ENCODE measurements at regions not wholly inside any gene's neighbourhood (a gene's known extent, or its start where the extent isn't known, plus 50 kb on each side); places are given as distances from the start of the nearest gene placed in this dataset.

- H3K27me3 Mint-ChIP-seq: peaks cover 5 to 7% of the 10 kb centered on the region in 2 donors
These were observed 106.5 kb upstream of the RAB11FIP2 start for GRCh38 chr10:118153287-118153686.

GRCh38 chr10:118151461-118151860 lies 104.7 kb upstream of the RAB11FIP2 start:
- H3K36me3 Mint-ChIP-seq: no peaks in the 10 kb centered on the region
- H3K4me3 Mint-ChIP-seq: no peak overlapping the region
- ATAC-seq (replicated peaks) (no peak), DNase-seq (no peak)
- H3K9me3 Mint-ChIP-seq: peaks cover 12% of the 10 kb centered on the region in 2 donors
- peaks cover 7 to 8% of the 10 kb centered on the region in 2 donors for H3K27me3 Mint-ChIP-seq
- H3K4me1 Mint-ChIP-seq: no peaks in the 10 kb centered on the region
- H3K27ac Mint-ChIP-seq: no peak overlapping the region

More at GRCh38 chr10:118153287-118153686, 106.5 kb upstream of the RAB11FIP2 start:
- Mint-ChIP-seq H3K9me3 (peaks cover 12% of the 10 kb centered on the region in 2 donors), H3K4me3 (no peak overlapping the region), H3K27ac (no peak overlapping the region), H3K36me3 (no peaks in the 10 kb centered on the region), H3K4me1 (no peaks in the 10 kb centered on the region)
- no peak for DNase-seq
- ATAC-seq (replicated peaks): no peak

- Mint-ChIP-seq H3K4me1 (no peaks in the 10 kb centered on the region), H3K27ac (no peak overlapping the region), H3K4me3 (no peak overlapping the region), H3K36me3 (no peaks in the 10 kb centered on the region), H3K27me3 (peaks cover 7 to 13% of the 10 kb centered on the region in 2 donors), H3K9me3 (peaks cover 0 to 2% of the 10 kb centered on the region in 2 donors)
- DNase-seq: no peak
- ATAC-seq (replicated peaks): no peak
These were observed 101.5 kb upstream of the RAB11FIP2 start for GRCh38 chr10:118148247-118148646.

- Mint-ChIP-seq H3K4me1 (no peaks in the 10 kb centered on the region), H3K36me3 (no peaks in the 10 kb centered on the region), H3K4me3 (no peak overlapping the region), H3K27ac (no peak overlapping the region), H3K27me3 (peaks cover 5 to 16% of the 10 kb centered on the region in 2 donors), H3K9me3 (peaks cover 0 to 2% of the 10 kb centered on the region in 2 donors)
- DNase-seq: no peak
- no peak for ATAC-seq (replicated peaks)
These were observed 98.5 kb upstream of the RAB11FIP2 start for GRCh38 chr10:118145256-118145655.

GRCh38 chr10:118141471-118141870 lies 94.7 kb upstream of the RAB11FIP2 start:
- H3K27ac Mint-ChIP-seq: no peak overlapping the region
- peaks cover 0 to 2% of the 10 kb centered on the region in 2 donors for H3K9me3 Mint-ChIP-seq
- peaks cover 17% of the 10 kb centered on the region in 2 donors for H3K27me3 Mint-ChIP-seq
- no peak for DNase-seq
- H3K36me3 Mint-ChIP-seq: no peaks in the 10 kb centered on the region
- H3K4me1 Mint-ChIP-seq: no peaks in the 10 kb centered on the region
- no peak for ATAC-seq (replicated peaks)
- no peak overlapping the region for H3K4me3 Mint-ChIP-seq

GRCh38 chr10:118139321-118139720 lies 92.6 kb upstream of the RAB11FIP2 start:
- Mint-ChIP-seq H3K36me3 (no peaks in the 10 kb centered on the region), H3K4me1 (no peaks in the 10 kb centered on the region), H3K9me3 (peaks cover 4% of the 10 kb centered on the region in 2 donors), H3K4me3 (no peak overlapping the region), H3K27ac (no peak overlapping the region), H3K27me3 (peaks cover 13 to 17% of the 10 kb centered on the region in 2 donors)
- DNase-seq (no peak), ATAC-seq (replicated peaks) (no peak)

GRCh38 chr10:118128675-118129074 lies 81.9 kb upstream of the RAB11FIP2 start:
- Mint-ChIP-seq H3K4me1 (no peaks in the 10 kb centered on the region), H3K9me3 (peaks cover 6 to 8% of the 10 kb centered on the region in 2 donors), H3K27me3 (peaks cover 13 to 20% of the 10 kb centered on the region in 2 donors), H3K4me3 (no peak overlapping the region), H3K27ac (no peak overlapping the region), H3K36me3 (no peaks in the 10 kb centered on the region)
- DNase-seq (no peak), ATAC-seq (replicated peaks) (no peak)

- peaks cover 0 to 2% of the 10 kb centered on the region in 2 donors for H3K9me3 Mint-ChIP-seq
- no peak overlapping the region for H3K4me3 Mint-ChIP-seq
- H3K36me3 Mint-ChIP-seq: no peaks in the 10 kb centered on the region
- peaks cover 7 to 16% of the 10 kb centered on the region in 2 donors for H3K27me3 Mint-ChIP-seq
- no peak overlapping the region for H3K27ac Mint-ChIP-seq
- ATAC-seq (replicated peaks) (no peak), DNase-seq (no peak)
- H3K4me1 Mint-ChIP-seq: no peaks in the 10 kb centered on the region
These were observed 72.0 kb upstream of the RAB11FIP2 start for GRCh38 chr10:118118716-118119115.

- H3K36me3 Mint-ChIP-seq: no peaks in the 10 kb centered on the region
- ATAC-seq (replicated peaks) (no peak), DNase-seq (no peak)
- H3K4me3 Mint-ChIP-seq: no peak overlapping the region
- no peak overlapping the region for H3K27ac Mint-ChIP-seq
- no peaks in the 10 kb centered on the region for H3K9me3 Mint-ChIP-seq
- peaks cover 3 to 10% of the 10 kb centered on the region in 2 donors for H3K27me3 Mint-ChIP-seq
- H3K4me1 Mint-ChIP-seq: no peaks in the 10 kb centered on the region
These were observed 70.1 kb upstream of the RAB11FIP2 start for GRCh38 chr10:118116715-118117449.

GRCh38 chr10:118116362-118116714 lies 69.6 kb upstream of the RAB11FIP2 start:
- H3K4me3 Mint-ChIP-seq: no peak overlapping the region
- H3K27ac Mint-ChIP-seq: no peak overlapping the region

GRCh38 chr10:118115701-118116100 lies 69.0 kb upstream of the RAB11FIP2 start:
- peaks cover 3 to 10% of the 10 kb centered on the region in 2 donors for H3K27me3 Mint-ChIP-seq
- no peak for ATAC-seq (replicated peaks)

More at GRCh38 chr10:118116362-118116714, 69.6 kb upstream of the RAB11FIP2 start:
- no peak for ATAC-seq (replicated peaks)
- Mint-ChIP-seq H3K9me3 (no peaks in the 10 kb centered on the region), H3K27me3 (peaks cover 3 to 10% of the 10 kb centered on the region in 2 donors), H3K4me1 (no peaks in the 10 kb centered on the region), H3K36me3 (no peaks in the 10 kb centered on the region)
- no peak for DNase-seq

GRCh38 chr10:118114992-118115391 lies 68.3 kb upstream of the RAB11FIP2 start:
- H3K27ac Mint-ChIP-seq: no peak overlapping the region
- no peak for ATAC-seq (replicated peaks)
- H3K9me3 Mint-ChIP-seq: no peaks in the 10 kb centered on the region
- H3K36me3 Mint-ChIP-seq: no peaks in the 10 kb centered on the region
- H3K4me1 Mint-ChIP-seq: no peaks in the 10 kb centered on the region
- DNase-seq: no peak
- no peak overlapping the region for H3K4me3 Mint-ChIP-seq
- H3K27me3 Mint-ChIP-seq: peaks cover 3 to 10% of the 10 kb centered on the region in 2 donors

More at GRCh38 chr10:118115701-118116100, 69.0 kb upstream of the RAB11FIP2 start:
- Mint-ChIP-seq H3K4me1 (no peaks in the 10 kb centered on the region), H3K9me3 (no peaks in the 10 kb centered on the region), H3K36me3 (no peaks in the 10 kb centered on the region), H3K4me3 (no peak overlapping the region), H3K27ac (no peak overlapping the region)
- no peak for DNase-seq

- ATAC-seq (replicated peaks) (no peak), DNase-seq (no peak)
- no peak overlapping the region for H3K27ac Mint-ChIP-seq
- H3K36me3 Mint-ChIP-seq: no peaks in the 10 kb centered on the region
- H3K9me3 Mint-ChIP-seq: no peaks in the 10 kb centered on the region
- H3K27me3 Mint-ChIP-seq: peaks cover 13 to 21% of the 10 kb centered on the region in 2 donors
- H3K4me1 Mint-ChIP-seq: no peaks in the 10 kb centered on the region
- H3K4me3 Mint-ChIP-seq: no peak overlapping the region
These were observed 65.9 kb upstream of the RAB11FIP2 start for GRCh38 chr10:118112543-118113125.

- no peak overlapping the region for H3K27ac Mint-ChIP-seq
These were observed 64.0 kb upstream of the RAB11FIP2 start for GRCh38 chr10:118110750-118111149.

More at GRCh38 chr10:118110750-118111149, 64.0 kb upstream of the RAB11FIP2 start:
- H3K4me3 Mint-ChIP-seq: no peak overlapping the region
- no peaks in the 10 kb centered on the region for H3K36me3 Mint-ChIP-seq
- no peaks in the 10 kb centered on the region for H3K9me3 Mint-ChIP-seq
- H3K4me1 Mint-ChIP-seq: no peaks in the 10 kb centered on the region
- DNase-seq (no peak), ATAC-seq (replicated peaks) (no peak)
- H3K27me3 Mint-ChIP-seq: peaks cover 13 to 24% of the 10 kb centered on the region in 2 donors

All from stimulated activated naive B cell treated with anti-CD40 and anti-IgM and Interleukin-4, amounts not matched to agents 10 μg/mL and 1 μg/mL and 100 μg/mL, for 72 hours (primary cell).